ENCODE measurements at regions not wholly inside any gene's neighbourhood (a gene's known extent, or its start where the extent isn't known, plus 50 kb on each side); places are given as distances from the start of the nearest gene placed in this dataset.

DNA sequence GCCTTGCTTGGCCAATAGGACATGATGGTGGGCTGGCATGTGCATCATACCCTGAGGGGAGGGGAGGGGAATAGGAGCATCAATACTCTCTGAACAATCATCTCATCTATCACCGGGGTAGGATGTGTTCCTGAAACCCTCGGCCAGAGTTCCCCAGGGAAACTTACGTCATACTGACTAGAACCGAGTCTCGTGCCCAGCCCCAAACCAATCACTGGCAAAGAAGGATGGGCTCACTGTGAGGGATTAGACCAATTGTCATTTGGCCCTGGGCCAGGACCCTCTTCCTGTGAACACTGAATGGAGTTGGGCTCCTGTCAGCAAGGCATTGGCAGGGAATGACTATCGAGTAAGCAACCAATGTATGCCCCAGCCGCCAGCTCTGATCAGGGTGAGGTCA lies 261.5 kb downstream of the MYCN start:
- Histone ChIP-seq H3K4me1 (ENCODE audit: control insufficient read depth, insufficient read depth, low read length) (no peaks in the 10 kb centered on the region), H3K36me3 (ENCODE audit: control insufficient read depth in 2 of 2, insufficient read depth in 1 of 2, low read length in 2 of 2) (no peaks in the 10 kb centered on the region), H3K9me3 (ENCODE audit: control insufficient read depth, insufficient read depth, low read depth, low read length) (no peaks in the 10 kb centered on the region), H3K4me3 (ENCODE audit: low read depth, low read length) (no peak overlapping the region), H3K27ac (ENCODE audit: extremely low read depth, low read depth, low read length) (no peak overlapping the region)
- ChIA-PET POLR2A (no interaction called here), CTCF (no interaction called here)
- TF ChIP-seq ZNF335 (tag by site-specific recombination; conservative IDR thresholded peaks at IDR 0.05) (no peak), ZNF624 (tag by site-specific recombination; IDR thresholded peaks at IDR 0.05) (no peak), ZNF830 (tag by site-specific recombination; IDR thresholded peaks at IDR 0.05; ENCODE audit: low read depth) (no peak), WT1 (tag by site-specific recombination; IDR thresholded peaks at IDR 0.05) (no peak), ZNF211 (tag by site-specific recombination; IDR thresholded peaks at IDR 0.05; ENCODE audit: low read depth) (no peak)

DNA sequence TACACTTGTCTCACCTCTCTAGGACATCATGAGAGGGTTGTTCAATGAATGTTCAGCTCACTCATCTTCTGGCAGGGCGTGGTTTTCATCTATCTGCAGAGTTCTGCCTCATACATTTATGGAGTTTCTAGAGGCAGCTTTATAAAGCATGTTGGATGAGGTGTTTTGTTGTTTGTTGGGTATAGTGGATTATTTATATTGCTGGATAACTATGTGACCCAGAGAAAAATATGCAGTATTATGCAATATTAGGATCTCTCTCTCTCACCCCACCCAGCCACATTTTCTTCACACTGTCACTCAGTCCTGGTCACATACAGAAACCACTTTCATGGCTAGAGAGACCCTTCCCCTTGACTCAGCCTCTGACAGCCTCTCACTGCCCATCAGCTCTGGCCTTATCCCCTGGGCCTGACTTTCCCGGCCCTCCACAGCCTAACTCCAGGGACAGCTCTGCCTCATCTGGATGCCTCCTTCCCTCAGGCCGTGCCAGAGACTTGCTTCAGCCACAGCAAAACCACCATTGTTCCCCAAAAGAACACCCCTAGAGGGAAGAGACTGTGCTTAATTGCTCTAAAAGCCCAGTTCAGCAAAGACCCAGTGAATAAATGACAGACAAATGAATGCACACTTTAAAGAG lies 260.3 kb downstream of the MYCN start:
- Histone ChIP-seq H3K4me3 (ENCODE audit: low read depth, low read length) (no peak overlapping the region), H3K4me1 (ENCODE audit: control insufficient read depth, insufficient read depth, low read length) (no peaks in the 10 kb centered on the region), H3K27ac (ENCODE audit: extremely low read depth, low read depth, low read length) (no peak overlapping the region), H3K9me3 (ENCODE audit: control insufficient read depth, insufficient read depth, low read depth, low read length) (no peaks in the 10 kb centered on the region), H3K36me3 (ENCODE audit: control insufficient read depth in 2 of 2, insufficient read depth in 1 of 2, low read length in 2 of 2) (no peaks in the 10 kb centered on the region)
- TF ChIP-seq WT1 (tag by site-specific recombination; IDR thresholded peaks at IDR 0.05) (no peak), ZNF610 (tag by site-specific recombination; IDR thresholded peaks at IDR 0.05; ENCODE audit: borderline replicate concordance) (no peak), MEIS1 (CRISPR knock-in tag; IDR thresholded peaks at IDR 0.05; ENCODE audit: borderline replicate concordance) (no peak), ZNF211 (tag by site-specific recombination; IDR thresholded peaks at IDR 0.05; ENCODE audit: low read depth) (no peak), ZNF707 (tag by site-specific recombination; IDR thresholded peaks at IDR 0.05) (no peak), ZNF138 (tag by site-specific recombination; IDR thresholded peaks at IDR 0.05; ENCODE audit: borderline replicate concordance) (no peak), HOXC10 (CRISPR knock-in tag; IDR thresholded peaks at IDR 0.05) (no peak), ZNF514 (tag by site-specific recombination; IDR thresholded peaks at IDR 0.05) (no peak), ZNF2 (tag by site-specific recombination; IDR thresholded peaks at IDR 0.05) (no peak), ZNF785 (tag by site-specific recombination; IDR thresholded peaks at IDR 0.05) (no peak), MYNN (tag by site-specific recombination; IDR thresholded peaks at IDR 0.05; ENCODE audit: borderline replicate concordance) (no peak), ZNF624 (tag by site-specific recombination; IDR thresholded peaks at IDR 0.05) (no peak), ZNF140 (tag by site-specific recombination; IDR thresholded peaks at IDR 0.05) (no peak), ZNF561 (tag by site-specific recombination; IDR thresholded peaks at IDR 0.05; ENCODE audit: borderline replicate concordance) (no peak), ZNF266 (tag by site-specific recombination; IDR thresholded peaks at IDR 0.05; ENCODE audit: low read depth) (no peak)
- TF ChIP-seq, protein P1, sequence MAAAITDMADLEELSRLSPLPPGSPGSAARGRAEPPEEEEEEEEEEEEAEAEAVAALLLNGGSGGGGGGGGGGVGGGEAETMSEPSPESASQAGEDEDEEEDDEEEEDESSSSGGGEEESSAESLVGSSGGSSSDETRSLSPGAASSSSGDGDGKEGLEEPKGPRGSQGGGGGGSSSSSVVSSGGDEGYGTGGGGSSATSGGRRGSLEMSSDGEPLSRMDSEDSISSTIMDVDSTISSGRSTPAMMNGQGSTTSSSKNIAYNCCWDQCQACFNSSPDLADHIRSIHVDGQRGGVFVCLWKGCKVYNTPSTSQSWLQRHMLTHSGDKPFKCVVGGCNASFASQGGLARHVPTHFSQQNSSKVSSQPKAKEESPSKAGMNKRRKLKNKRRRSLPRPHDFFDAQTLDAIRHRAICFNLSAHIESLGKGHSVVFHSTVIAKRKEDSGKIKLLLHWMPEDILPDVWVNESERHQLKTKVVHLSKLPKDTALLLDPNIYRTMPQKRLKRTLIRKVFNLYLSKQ (tag by site-specific recombination; IDR thresholded peaks at IDR 0.05; ENCODE audit: borderline replicate concordance): no peak
- TF ChIP-seq, protein P2, sequence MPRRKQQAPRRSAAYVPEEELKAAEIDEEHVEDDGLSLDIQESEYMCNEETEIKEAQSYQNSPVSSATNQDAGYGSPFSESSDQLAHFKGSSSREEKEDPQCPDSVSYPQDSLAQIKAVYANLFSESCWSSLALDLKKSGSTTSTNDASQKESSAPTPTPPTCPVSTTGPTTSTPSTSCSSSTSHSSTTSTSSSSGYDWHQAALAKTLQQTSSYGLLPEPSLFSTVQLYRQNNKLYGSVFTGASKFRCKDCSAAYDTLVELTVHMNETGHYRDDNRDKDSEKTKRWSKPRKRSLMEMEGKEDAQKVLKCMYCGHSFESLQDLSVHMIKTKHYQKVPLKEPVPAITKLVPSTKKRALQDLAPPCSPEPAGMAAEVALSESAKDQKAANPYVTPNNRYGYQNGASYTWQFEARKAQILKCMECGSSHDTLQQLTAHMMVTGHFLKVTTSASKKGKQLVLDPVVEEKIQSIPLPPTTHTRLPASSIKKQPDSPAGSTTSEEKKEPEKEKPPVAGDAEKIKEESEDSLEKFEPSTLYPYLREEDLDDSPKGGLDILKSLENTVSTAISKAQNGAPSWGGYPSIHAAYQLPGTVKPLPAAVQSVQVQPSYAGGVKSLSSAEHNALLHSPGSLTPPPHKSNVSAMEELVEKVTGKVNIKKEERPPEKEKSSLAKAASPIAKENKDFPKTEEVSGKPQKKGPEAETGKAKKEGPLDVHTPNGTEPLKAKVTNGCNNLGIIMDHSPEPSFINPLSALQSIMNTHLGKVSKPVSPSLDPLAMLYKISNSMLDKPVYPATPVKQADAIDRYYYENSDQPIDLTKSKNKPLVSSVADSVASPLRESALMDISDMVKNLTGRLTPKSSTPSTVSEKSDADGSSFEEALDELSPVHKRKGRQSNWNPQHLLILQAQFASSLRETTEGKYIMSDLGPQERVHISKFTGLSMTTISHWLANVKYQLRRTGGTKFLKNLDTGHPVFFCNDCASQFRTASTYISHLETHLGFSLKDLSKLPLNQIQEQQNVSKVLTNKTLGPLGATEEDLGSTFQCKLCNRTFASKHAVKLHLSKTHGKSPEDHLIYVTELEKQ (tag by site-specific recombination; IDR thresholded peaks at IDR 0.05; ENCODE audit: borderline replicate concordance): no peak
- TF ChIP-seq, protein P3, sequence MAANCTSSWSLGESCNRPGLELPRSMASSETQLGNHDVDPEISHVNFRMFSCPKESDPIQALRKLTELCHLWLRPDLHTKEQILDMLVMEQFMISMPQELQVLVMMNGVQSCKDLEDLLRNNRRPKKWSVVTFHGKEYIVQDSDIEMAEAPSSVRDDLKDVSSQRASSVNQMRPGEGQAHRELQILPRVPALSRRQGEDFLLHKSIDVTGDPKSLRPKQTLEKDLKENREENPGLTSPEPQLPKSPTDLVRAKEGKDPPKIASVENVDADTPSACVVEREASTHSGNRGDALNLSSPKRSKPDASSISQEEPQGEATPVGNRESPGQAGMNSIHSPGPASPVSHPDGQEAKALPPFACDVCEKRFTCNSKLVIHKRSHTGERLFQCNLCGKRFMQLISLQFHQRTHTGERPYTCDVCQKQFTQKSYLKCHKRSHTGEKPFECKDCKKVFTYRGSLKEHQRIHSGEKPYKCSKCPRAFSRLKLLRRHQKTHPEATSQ (tag by site-specific recombination; IDR thresholded peaks at IDR 0.05): no peak
- ChIA-PET POLR2A (no interaction called here), CTCF (no interaction called here)
